ENCODE measurements at regions not wholly inside any gene's neighbourhood (a gene's known extent, or its start where the extent isn't known, plus 50 kb on each side); places are given as distances from the start of the nearest gene placed in this dataset.

GRCh38 chr1:221430152-221430960 is 311.5 kb downstream of the DUSP10 start:
- no peak for DNase-seq
- H3K36me3 ChIP-seq = no peaks in the 10 kb centered on the region
- H3K27ac ChIP-seq = no peak overlapping the region
- H3K9me3 ChIP-seq = no peaks in the 10 kb centered on the region
- 88 to 92% methylated on average over 4 of the region's 4 CpGs for WGBS, 2 donors
- no peak overlapping the region for H3K4me3 ChIP-seq (replicated peaks in 1 of 3)
- TF ChIP-seq, protein P1, sequence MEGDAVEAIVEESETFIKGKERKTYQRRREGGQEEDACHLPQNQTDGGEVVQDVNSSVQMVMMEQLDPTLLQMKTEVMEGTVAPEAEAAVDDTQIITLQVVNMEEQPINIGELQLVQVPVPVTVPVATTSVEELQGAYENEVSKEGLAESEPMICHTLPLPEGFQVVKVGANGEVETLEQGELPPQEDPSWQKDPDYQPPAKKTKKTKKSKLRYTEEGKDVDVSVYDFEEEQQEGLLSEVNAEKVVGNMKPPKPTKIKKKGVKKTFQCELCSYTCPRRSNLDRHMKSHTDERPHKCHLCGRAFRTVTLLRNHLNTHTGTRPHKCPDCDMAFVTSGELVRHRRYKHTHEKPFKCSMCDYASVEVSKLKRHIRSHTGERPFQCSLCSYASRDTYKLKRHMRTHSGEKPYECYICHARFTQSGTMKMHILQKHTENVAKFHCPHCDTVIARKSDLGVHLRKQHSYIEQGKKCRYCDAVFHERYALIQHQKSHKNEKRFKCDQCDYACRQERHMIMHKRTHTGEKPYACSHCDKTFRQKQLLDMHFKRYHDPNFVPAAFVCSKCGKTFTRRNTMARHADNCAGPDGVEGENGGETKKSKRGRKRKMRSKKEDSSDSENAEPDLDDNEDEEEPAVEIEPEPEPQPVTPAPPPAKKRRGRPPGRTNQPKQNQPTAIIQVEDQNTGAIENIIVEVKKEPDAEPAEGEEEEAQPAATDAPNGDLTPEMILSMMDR (IDR thresholded peaks at IDR 0.05) = no peak
- H3K27me3 ChIP-seq = no peaks in the 10 kb centered on the region
- intact Hi-C loops (cut with DNase I) = loop anchor here (10.0 kb wide), 1 partner anchor 166 kb away; no protein-coding TSS in a partner anchor
- H3K4me1 ChIP-seq = no peaks in the 10 kb centered on the region

GRCh38 chr1:221431068-221431651 is 310.7 kb downstream of the DUSP10 start:
- Histone ChIP-seq H3K9me3 (no peaks in the 10 kb centered on the region), H3K4me3 (replicated peaks in 1 of 3) (no peak overlapping the region), H3K4me1 (no peaks in the 10 kb centered on the region), H3K36me3 (no peaks in the 10 kb centered on the region), H3K27ac (no peak overlapping the region), H3K27me3 (no peaks in the 10 kb centered on the region)
- intact Hi-C loops (cut with DNase I) = loop anchor here (10.0 kb wide), 1 partner anchor 166 kb away; no protein-coding TSS in a partner anchor
- DNase-seq = no peak
- 76 to 84% methylated on average over 2 of the region's 2 CpGs for WGBS, 2 donors
- TF ChIP-seq POLR2A (IDR thresholded peaks at IDR 0.05) = no peak
- TF ChIP-seq, protein P1 (IDR thresholded peaks at IDR 0.05) = no peak

- H3K9me3 ChIP-seq = no peaks in the 10 kb centered on the region
- no peak overlapping the region for H3K4me3 ChIP-seq (replicated peaks in 1 of 3)
- H3K27me3 ChIP-seq = no peaks in the 10 kb centered on the region
- H3K27ac ChIP-seq = no peak overlapping the region
- no peaks in the 10 kb centered on the region for H3K4me1 ChIP-seq
- H3K36me3 ChIP-seq = no peaks in the 10 kb centered on the region
- no peak for DNase-seq
- intact Hi-C loops (cut with DNase I) = loop anchor here (10.0 kb wide), 1 partner anchor 167 kb away; no protein-coding TSS in a partner anchor
- TF ChIP-seq POLR2A (IDR thresholded peaks at IDR 0.05) = no peak
- TF ChIP-seq, protein P1 (IDR thresholded peaks at IDR 0.05) = no peak
Observed at GRCh38 chr1:221431961-221432360, 309.9 kb downstream of the DUSP10 start.

DNA sequence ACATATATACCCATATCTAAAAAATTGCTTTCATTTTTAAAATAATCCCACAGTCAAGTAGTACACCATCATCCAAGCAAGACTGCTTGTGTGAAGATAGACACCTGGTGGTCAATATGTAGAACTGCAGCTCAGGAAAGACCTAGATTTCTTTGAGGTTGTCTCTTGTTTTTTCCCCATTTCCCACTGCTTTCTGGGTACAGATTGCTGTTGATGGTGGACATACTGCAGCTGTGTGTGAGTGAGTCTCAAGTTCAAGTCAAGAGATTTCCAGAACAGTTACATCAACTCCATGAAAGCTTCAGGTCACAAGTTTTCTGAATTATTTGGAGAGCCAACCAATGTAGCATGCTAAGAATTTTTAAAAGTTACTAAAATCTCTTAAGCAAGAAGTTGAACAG is 306.4 kb downstream of the DUSP10 start:
- Histone ChIP-seq H3K9me3 (no peaks in the 10 kb centered on the region), H3K27me3 (no peaks in the 10 kb centered on the region), H3K4me1 (peaks cover 6 to 7% of the 10 kb centered on the region in 2 donors), H3K36me3 (no peaks in the 10 kb centered on the region), H3K27ac (no peak overlapping the region), H3K4me3 (replicated peaks in 1 of 3) (no peak overlapping the region)
- intact Hi-C loops (cut with DNase I) = loop anchor here (10.0 kb wide), 1 partner anchor 171 kb away; no protein-coding TSS in a partner anchor
- no peak for DNase-seq
- no peak for TF ChIP-seq POLR2A (IDR thresholded peaks at IDR 0.05)
- TF ChIP-seq, protein P1 (IDR thresholded peaks at IDR 0.05) = peak; percentile 81 to 92 (median 86)

DNA sequence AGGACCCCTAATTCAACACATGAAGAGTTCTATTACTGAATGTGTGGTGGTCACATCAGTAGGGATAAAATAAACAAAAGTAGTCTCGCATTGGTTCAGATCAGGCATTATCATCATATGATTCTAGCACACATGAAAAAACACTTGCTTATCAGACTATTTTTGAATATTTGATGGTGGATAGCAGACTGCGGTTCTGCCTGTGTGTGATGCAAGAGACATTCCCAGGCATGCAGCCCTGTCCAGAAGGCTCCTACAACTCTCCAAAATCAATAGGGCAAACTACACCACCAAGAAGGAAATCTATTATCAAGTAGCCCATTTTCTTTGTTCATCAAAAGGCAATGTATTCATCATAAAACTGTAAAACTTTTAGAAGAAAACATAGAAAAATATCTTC is 304.7 kb downstream of the DUSP10 start:
- DNase-seq = no peak
- Histone ChIP-seq H3K9me3 (no peaks in the 10 kb centered on the region), H3K36me3 (no peaks in the 10 kb centered on the region), H3K27ac (no peak overlapping the region), H3K4me1 (peaks cover 10 to 14% of the 10 kb centered on the region in 2 donors), H3K4me3 (replicated peaks in 1 of 3) (no peak overlapping the region), H3K27me3 (no peaks in the 10 kb centered on the region)
- WGBS, 2 donors = 78 to 87% methylated on average over 2 of the region's 2 CpGs
- TF ChIP-seq POLR2A (IDR thresholded peaks at IDR 0.05) = no peak
- TF ChIP-seq, protein P1 (IDR thresholded peaks at IDR 0.05) = no peak
- intact Hi-C loops (cut with DNase I) = loop anchor here (10.0 kb wide), 1 partner anchor 172 kb away; no protein-coding TSS in a partner anchor

Data from thyroid gland (tissue), 4 donors.